GM11168 (cell line): ENCODE measurements at regions not wholly inside any gene's neighbourhood (a gene's known extent, or its start where the extent isn't known, plus 50 kb on each side); places are given as distances from the start of the nearest gene placed in this dataset.

Source experiments
- in situ Hi-C: fragments of 300-500 bp; cut with MboI; formaldehyde crosslinking; loops from one replicate; pipeline ENCODE4 v1.12.0; 2022; ENCODE audit warnings: low sequenced_read_pairs; ENCODE audit not compliant: unreplicated experiment

DNA sequence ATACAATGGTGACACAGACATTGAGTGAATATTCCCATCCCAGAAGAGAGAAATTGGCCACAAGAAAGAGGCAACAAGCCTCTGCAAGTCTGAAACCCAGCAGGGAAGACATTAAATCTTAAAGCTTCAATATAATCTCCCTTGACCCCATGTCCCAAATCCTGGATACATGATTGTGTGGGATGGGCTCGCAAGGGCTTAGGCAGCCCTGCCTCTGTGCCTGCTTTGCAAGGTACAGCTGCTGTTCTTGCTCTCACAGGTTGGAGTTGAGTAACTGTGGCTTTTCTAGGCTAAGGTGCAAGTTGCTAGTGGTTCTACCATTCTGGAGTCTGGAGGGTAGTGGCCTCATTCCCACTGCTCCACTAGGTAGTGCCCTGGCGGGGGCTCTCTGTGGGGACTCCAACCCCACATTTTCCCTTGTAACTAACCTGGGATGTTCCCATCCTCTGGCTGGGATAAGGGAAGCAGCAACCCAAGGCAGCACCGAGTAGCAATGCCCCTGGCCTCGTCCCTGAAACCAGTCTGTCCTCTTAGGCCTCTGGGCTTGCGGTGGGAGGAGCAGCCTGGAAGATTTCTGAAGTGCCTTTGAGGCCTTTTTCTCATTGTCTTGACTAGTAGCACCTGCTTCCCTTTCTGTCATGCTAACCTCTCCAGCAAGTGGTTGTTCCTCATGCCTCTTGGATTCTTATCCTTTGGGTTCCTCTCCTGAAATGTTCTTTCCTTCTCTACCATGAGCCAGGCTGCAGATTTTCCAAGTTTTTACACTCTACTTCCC is 90.0 kb downstream of the FAM174B start:
- in situ Hi-C loops, result no loop called here

GRCh38 chr15:92561754-92562153 is 93.8 kb downstream of the FAM174B start:
- in situ Hi-C loops, result no loop called here

DNA sequence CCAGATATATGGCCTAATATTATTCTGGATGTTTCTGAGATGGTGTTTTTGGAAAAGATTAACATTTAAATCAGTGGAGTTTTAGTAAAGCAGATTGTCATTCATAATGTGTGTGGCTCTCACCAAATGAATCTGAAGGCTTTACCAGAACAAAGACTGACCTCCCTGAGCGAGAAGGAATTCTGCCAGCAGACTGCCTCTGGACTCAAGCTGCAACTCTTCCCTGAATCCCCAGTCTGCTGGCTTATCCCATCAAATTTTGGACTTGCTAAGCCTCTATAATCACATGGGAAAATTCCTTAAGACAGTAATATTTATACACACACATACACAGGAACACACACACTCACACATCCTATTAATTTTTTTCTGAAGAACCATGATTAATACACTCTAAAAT is 102.3 kb downstream of the FAM174B start:
- in situ Hi-C loops, result no loop called here

DNA sequence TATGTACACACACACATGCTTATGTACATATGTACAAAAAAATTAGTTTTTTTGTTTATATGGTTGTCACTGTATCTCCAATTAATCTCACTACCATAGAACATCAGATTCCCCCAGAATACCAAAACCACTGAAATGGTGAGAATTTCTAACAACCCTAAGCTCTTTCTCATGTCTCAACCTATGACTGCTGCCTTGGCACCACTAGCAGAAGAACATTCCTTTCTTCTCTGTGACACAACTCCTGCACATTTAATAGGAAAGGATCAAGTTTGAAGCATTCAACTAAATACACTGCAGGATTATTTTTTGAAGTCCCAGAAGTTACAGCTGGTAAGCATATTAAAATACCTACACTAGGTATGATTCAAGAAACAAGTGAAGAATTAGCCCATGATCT is 109.6 kb downstream of the FAM174B start:
- in situ Hi-C loops, result no loop called here

- in situ Hi-C loops, result no loop called here
These were observed 114.0 kb downstream of the FAM174B start for GRCh38 chr15:92541291-92542200.

DNA sequence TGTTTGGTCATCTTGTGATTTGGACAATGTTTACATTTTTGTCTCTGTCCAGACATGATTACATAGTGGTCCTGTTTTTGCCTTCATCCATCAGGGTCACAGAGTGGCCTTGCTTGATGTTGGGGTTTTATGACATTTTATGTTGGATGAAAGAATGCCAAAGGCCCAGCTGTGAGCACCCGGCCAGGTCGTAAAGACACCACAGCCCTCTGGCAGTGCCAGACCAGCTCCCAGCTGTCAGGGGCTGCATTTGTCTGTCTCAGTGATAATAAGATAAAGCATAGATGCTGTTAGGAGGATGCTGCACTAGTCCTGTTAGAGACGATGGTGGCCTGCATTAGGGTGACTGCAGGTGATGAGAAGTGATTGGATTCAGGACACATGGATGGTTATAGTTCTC is 117.5 kb downstream of the FAM174B start:
- in situ Hi-C loops, result no loop called here

GRCh38 chr15:92533298-92533697 is 122.3 kb downstream of the FAM174B start:
- in situ Hi-C loops, result no loop called here

GRCh38 chr15:92531406-92531805 is 124.2 kb downstream of the FAM174B start:
- in situ Hi-C loops, result no loop called here

DNA sequence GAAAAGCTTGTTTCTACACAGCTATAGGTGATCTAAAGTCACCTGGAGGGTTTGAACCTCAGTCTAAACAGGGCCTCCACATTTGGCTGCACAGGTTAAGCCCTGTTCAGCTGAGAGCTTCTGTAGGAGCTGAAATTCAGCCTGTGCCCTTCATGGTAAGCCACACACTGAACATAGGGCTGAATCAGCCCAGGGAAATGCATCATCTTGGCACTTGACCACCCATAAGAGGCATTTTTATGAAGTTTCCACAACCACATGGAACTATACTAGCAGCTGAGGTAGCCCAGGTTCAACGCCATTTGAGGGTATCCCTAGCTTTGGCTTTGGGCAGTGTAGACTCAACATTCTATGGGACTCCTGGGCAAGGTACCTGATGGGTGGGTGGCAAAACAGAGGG is 126.8 kb downstream of the FAM174B start:
- in situ Hi-C loops, result no loop called here

DNA sequence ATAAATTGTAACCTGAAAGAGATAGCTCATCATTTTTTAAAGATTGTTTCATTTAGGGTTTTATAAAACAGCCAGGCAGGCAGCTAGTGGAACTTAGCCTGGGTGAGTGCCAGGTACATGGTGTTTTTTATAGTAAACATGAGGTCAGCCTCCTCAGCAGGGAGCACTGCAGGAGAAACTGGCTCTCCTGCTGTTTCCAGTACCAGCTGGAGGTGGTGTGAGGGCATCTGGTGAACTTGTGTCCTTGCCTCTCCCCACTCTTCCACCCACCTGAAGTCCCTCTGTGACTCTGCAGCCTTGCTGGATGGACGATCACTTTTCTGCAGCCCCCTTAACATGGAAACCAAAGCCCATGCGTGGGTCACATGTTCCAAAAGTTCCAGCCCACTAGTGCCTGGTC is 128.4 kb downstream of the FAM174B start:
- in situ Hi-C loops, result no loop called here

DNA sequence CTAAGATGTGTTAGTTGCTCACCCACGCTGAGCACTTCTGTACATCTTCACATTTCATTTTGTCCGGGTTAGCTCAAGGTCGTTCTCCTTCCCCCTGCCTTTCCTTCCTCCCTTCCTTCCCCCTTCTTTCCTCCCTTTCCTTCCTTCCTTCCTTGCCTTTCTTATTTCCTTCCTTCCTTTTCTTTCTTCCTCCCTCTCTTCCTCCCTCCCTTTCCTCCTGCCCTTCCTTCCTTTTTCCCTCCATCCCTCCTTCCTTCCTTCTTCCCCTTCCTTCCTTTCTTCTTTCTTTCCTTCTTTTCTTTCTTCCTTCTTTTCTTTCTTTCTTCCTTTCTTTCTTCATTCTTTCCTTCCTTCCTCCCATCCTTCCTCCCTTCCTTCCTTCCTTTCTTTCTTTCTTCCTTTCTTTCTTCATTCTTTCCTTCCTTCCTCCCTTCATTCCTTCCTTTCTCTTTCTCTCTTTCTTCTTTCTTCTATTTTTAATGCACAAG is 129.8 kb downstream of the FAM174B start:
- in situ Hi-C loops, result no loop called here

GRCh38 chr15:92524874-92525565 is 130.6 kb downstream of the FAM174B start:
- in situ Hi-C loops, result loop anchor here (5.0 kb wide), 1 partner anchor 192 kb away; no protein-coding TSS in a partner anchor

DNA sequence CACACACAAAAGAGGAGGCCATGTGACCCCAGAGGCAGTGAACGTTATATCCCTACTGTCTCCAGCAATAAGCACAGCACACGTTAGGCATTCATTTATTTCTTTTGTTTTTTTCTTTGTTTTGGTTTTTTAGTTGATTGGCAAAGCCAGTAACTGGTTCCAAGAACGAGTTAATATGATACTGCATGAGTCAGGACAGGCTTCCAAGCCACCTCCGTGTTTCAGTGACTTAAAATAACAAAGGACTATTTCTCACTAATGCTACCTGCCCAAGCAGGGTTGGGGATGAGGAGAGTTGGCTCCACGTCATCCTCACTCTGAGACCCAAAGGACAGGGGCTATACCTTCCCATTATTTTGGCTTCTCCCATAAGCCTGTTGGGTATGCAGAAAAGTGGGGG is 130.5 kb downstream of the ST8SIA2 start:
- in situ Hi-C loops, result loop anchor here (5.0 kb wide), 1 partner anchor 193 kb away; no protein-coding TSS in a partner anchor

DNA sequence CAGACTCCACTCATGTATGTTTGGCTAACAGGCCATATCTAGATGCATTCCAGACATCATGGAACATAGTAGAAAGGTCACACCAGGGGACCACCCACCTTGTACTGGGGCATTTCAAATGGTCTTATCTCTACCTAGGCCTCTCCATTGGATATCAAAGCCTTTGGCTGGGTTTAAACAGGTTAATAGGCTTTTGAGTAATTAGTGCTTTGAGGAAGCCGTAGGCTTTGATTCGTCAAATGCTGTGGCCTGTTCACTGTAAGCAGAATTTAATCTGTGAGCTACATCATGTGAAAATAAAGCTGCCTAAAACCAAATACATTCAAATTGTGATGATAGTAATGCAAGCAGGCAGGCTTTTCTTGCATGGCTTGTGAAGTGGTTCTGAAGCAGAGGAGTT is 129.5 kb downstream of the ST8SIA2 start:
- in situ Hi-C loops, result loop anchor here (5.0 kb wide), 1 partner anchor 194 kb away; no protein-coding TSS in a partner anchor

DNA sequence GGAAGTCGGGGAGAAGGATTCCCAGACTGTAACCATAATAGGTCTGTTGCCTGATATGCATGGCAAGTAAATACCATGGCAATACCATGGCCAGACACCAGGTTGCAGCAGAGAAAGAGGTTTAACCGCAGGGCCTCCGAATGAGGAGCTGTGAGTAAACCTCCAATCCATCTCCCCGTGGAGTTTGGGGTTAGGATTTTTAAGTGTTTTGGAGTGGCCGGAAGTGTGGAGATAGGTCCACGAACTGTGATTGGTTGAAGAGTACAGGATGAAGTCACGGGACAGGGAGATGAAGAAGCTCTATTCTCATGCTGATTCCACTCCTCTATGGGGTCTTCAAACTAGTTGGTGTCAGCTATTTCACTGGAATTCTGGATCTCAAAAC is 127.9 kb downstream of the ST8SIA2 start:
- in situ Hi-C loops, result loop anchor here (5.0 kb wide), 1 partner anchor 196 kb away; no protein-coding TSS in a partner anchor

DNA sequence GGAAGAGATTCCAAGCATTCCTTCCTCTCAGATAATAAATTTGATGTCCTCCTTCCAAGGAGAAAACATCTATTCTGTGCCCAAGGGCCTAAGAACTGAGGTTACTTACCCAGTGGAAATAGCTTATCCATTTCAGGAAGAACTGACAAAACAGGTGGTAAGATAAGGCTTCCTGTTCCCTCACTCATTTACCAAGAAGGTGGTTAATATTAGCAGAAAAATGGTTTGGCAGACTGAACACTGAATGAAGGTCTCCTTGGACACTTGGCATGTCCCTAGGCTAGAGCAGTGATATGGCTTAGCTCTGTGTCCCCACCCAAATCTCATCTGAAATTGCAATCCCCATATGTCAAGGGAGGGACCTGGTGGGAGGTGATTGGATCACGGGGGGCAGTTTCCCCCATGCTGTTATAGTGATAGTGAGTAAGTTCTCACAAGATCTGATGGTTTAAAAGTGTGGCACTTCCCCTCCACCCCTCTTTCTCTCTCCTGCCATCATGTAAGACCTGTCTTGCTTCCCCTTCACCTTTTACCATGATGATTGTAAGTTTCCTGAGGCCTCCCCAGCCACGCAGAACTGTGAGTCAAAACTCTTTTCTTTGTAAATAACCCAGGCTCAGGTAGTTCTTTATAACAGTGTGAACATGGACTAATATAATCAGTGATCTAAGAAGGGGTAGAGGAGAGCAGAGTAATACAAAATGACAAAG is 127.4 kb downstream of the ST8SIA2 start:
- in situ Hi-C loops, result loop anchor here (5.0 kb wide), 1 partner anchor 196 kb away; no protein-coding TSS in a partner anchor

DNA sequence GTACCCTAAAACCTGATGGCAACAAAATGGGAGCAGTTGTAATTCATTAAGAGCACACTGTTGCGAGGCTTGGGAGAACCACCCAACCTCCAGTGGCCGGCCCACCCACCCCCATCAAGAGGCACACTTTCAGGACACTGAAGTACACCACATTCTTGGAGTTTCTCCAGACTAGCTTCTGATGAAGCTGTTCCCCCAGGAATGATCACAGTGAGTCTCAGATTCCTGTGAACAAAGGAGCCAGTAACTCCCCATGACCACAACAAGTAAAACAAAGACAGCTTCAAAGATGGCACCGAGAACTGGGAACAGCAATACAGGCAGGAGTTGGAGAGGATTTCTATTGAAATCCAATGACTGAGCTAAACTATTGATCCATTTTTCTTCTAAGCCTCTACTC is 126.0 kb downstream of the ST8SIA2 start:
- in situ Hi-C loops, result loop anchor here (5.0 kb wide), 1 partner anchor 198 kb away; no protein-coding TSS in a partner anchor
